NB4 (cell line): ENCODE measurements at regions not wholly inside any gene's neighbourhood (a gene's known extent, or its start where the extent isn't known, plus 50 kb on each side); places are given as distances from the start of the nearest gene placed in this dataset.

Experiments
- MAX ChIP-seq: IDR thresholded peaks from 2 replicates; pipeline ENCODE4 v1.6.1; 2011; ENCODE audit warnings: low read depth, low read length
- POLR2A ChIP-seq: IDR thresholded peaks from 2 replicates; pipeline ENCODE4 v1.6.1; 2011; ENCODE audit warnings: mild to moderate bottlenecking; ENCODE audit not compliant: insufficient read length; ENCODE audit errors: extremely low read depth
- TF ChIP-seq, protein P1 (sequence below): IDR thresholded peaks from one replicate; pipeline ENCODE4 v1.5.1; 2012; ENCODE audit warnings: low read depth, low read length

DNA sequence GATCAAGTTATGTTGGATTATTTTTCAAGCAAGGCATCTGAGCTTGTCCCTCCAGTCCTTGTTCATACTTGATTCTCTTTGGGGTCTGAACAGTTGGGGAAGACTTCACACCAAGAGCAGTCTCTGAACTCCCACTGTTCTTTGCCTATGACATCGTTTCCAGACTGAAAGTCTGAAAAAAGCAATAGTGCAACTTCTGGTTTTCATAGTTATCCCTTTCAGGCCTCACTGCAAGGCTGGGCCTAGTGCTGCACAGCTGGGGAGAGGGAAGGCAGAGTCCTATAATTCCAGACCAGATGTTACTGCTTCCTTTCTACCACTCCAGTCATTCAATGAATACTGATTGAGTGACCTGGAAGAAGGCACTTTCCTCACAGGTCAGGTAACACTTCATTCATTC is 187.1 kb upstream of the CCND2 start:
- TF ChIP-seq, protein P1, sequence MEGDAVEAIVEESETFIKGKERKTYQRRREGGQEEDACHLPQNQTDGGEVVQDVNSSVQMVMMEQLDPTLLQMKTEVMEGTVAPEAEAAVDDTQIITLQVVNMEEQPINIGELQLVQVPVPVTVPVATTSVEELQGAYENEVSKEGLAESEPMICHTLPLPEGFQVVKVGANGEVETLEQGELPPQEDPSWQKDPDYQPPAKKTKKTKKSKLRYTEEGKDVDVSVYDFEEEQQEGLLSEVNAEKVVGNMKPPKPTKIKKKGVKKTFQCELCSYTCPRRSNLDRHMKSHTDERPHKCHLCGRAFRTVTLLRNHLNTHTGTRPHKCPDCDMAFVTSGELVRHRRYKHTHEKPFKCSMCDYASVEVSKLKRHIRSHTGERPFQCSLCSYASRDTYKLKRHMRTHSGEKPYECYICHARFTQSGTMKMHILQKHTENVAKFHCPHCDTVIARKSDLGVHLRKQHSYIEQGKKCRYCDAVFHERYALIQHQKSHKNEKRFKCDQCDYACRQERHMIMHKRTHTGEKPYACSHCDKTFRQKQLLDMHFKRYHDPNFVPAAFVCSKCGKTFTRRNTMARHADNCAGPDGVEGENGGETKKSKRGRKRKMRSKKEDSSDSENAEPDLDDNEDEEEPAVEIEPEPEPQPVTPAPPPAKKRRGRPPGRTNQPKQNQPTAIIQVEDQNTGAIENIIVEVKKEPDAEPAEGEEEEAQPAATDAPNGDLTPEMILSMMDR = no peak
- TF ChIP-seq MAX = no peak
- no peak for TF ChIP-seq POLR2A
